GM12891 (cell line): ENCODE measurements at regions not wholly inside any gene's neighbourhood (a gene's known extent, or its start where the extent isn't known, plus 50 kb on each side); places are given as distances from the start of the nearest gene placed in this dataset.

Experiments
- POLR2A ChIP-seq: IDR thresholded peaks from 2 replicates; pipeline ENCODE4 v1.6.1; 2011; ENCODE audit warnings: low read depth, low read length, control low read depth
- POLR2AphosphoS5 ChIP-seq: IDR thresholded peaks from 2 replicates; pipeline ENCODE4 v1.6.1; 2011; ENCODE audit warnings: low read depth, low read length, control low read depth
- SPI1 ChIP-seq: IDR thresholded peaks from 2 replicates; pipeline ENCODE4 v1.6.1; 2011; ENCODE audit warnings: low read depth, low read length, control low read depth
- TAF1 ChIP-seq: IDR thresholded peaks from 2 replicates; pipeline ENCODE4 v1.6.1; 2011; ENCODE audit warnings: low read depth, low read length, control low read depth

- TF ChIP-seq POLR2AphosphoS5 (no peak), TAF1 (no peak), POLR2A (no peak), SPI1 (no peak)
Measured at GRCh38 chr10:33126742-33127141, 168.7 kb upstream of the ITGB1 start.
